IMR-90 (cell line): ENCODE measurements at regions not wholly inside any gene's neighbourhood (a gene's known extent, or its start where the extent isn't known, plus 50 kb on each side); places are given as distances from the start of the nearest gene placed in this dataset.

Experiments
- ATAC-seq: fragments of 200-7000 bp; cut with Tn5 transposase; 2 replicates; pipeline ENCODE4 v1.9.1; 2020; ENCODE audit warnings: low read depth, mild to moderate bottlenecking, moderate library complexity
- BruUV-seq: library from RNA; stranded (reverse); fragments of 400-500 nt; replicated peaks from 2 replicates; lab custom pipeline; 2021; lab: Mats Ljungman, UMichigan
- CTCF ChIA-PET: fragments of 300-600 bp; formaldehyde crosslinking; extraction: SDS; loops from one replicate; lab custom pipeline; 2021; ENCODE audit warnings: antibody characterized with exemption; lab: Yijun Ruan, JAX
- POLR2A ChIA-PET: fragments of 300-600 bp; sonication (Branson Sonifier 250); formaldehyde crosslinking; loops from one replicate; lab custom pipeline; 2022; ENCODE audit warnings: antibody characterized with exemption; ENCODE audit not compliant: unreplicated experiment; lab: Charles Lee
- DNase-seq: peaks from one replicate; pipeline ENCODE4 v3.0.0; 2013
- H2AFZ ChIP-seq: replicated peaks from 2 replicates; pipeline ENCODE3; 2013; ENCODE audit warnings: low read length, mild to moderate bottlenecking; ENCODE audit not compliant: poor library complexity
- H2AK5ac ChIP-seq: 2 replicates; pipeline ENCODE4 v1.6.1; 2013; ENCODE audit warnings: low read depth, low read length, inconsistent platforms
- H2AK9ac ChIP-seq: replicated peaks from 2 replicates; pipeline ENCODE3; 2013; ENCODE audit warnings: mild to moderate bottlenecking, low read depth, low read length, moderate library complexity; ENCODE audit not compliant: poor library complexity
- H2BK120ac ChIP-seq: 2 replicates; pipeline ENCODE4 v1.6.1; 2013; ENCODE audit warnings: low read depth, low read length, inconsistent platforms
- H2BK15ac ChIP-seq: 3 replicates; pipeline ENCODE4 v1.6.1; 2013; ENCODE audit warnings: low read depth, low read length, inconsistent platforms
- H2BK20ac ChIP-seq: 2 replicates; pipeline ENCODE4 v1.6.1; 2013; ENCODE audit warnings: low read depth, mild to moderate bottlenecking, inconsistent platforms, low read length, moderate library complexity
- H2BK5ac ChIP-seq: 2 replicates; pipeline ENCODE4 v1.6.1; 2013; ENCODE audit warnings: mild to moderate bottlenecking, low read depth, low read length, inconsistent platforms; ENCODE audit not compliant: poor library complexity, severe bottlenecking
- H3K14ac ChIP-seq: replicated peaks from 2 replicates; pipeline ENCODE4 v1.6.1; 2013; ENCODE audit warnings: low read depth, low read length, inconsistent platforms
- H3K18ac ChIP-seq: 2 replicates; pipeline ENCODE4 v1.6.1; 2013; ENCODE audit warnings: low read depth, low read length, control low read depth
- H3K23ac ChIP-seq: 2 replicates; pipeline ENCODE4 v1.6.1; 2013; ENCODE audit warnings: low read depth, low read length, inconsistent platforms
- H3K27ac ChIP-seq: 2 replicates; pipeline ENCODE4 v1.5.1; 2013; ENCODE audit warnings: mild to moderate bottlenecking, control low read depth, low read length; ENCODE audit not compliant: insufficient read depth
- H3K27me3 ChIP-seq: 2 replicates; pipeline ENCODE4 v1.6.1; 2013; ENCODE audit warnings: low read length; ENCODE audit not compliant: control insufficient read depth, insufficient read depth
- H3K36me3 ChIP-seq: 2 replicates; pipeline ENCODE4 v1.6.1; 2013; ENCODE audit warnings: low read length, mixed read lengths; ENCODE audit not compliant: control insufficient read depth, insufficient read depth
- H3K4ac ChIP-seq: 2 replicates; pipeline ENCODE4 v1.6.1; 2013; ENCODE audit warnings: low read depth, low read length, inconsistent platforms
- H3K4me1 ChIP-seq: 2 replicates; pipeline ENCODE4 v1.6.1; 2013; ENCODE audit warnings: low read length, mixed read lengths; ENCODE audit not compliant: control insufficient read depth, insufficient read depth
- H3K4me2 ChIP-seq: 2 replicates; pipeline ENCODE4 v1.6.1; 2013; ENCODE audit warnings: low read depth, mild to moderate bottlenecking, control low read depth, low read length, moderate library complexity
- H3K4me3 ChIP-seq: 2 replicates; pipeline ENCODE4 v1.5.1; 2013; ENCODE audit warnings: low read depth, mild to moderate bottlenecking, control low read depth, low read length, moderate library complexity; ENCODE audit not compliant: insufficient read depth
- H3K56ac ChIP-seq: 2 replicates; pipeline ENCODE4 v1.6.1; 2013; ENCODE audit warnings: low read length, inconsistent platforms; ENCODE audit not compliant: insufficient read depth; ENCODE audit errors: extremely low read depth
- H3K79me1 ChIP-seq, 2 experiments: 2 replicates each; pipeline ENCODE4 v1.6.1; 2013; ENCODE audit warnings: low read length in 2 of 2, inconsistent platforms in 1 of 2, low read depth in 1 of 2
- H3K9ac ChIP-seq: 2 replicates; pipeline ENCODE4 v1.6.1; 2013; ENCODE audit warnings: low read depth, low read length, control low read depth
- H3K9me1 ChIP-seq: 2 replicates; pipeline ENCODE4 v1.6.1; 2013; ENCODE audit warnings: low read length, inconsistent platforms; ENCODE audit not compliant: insufficient read depth
- H3K9me3 ChIP-seq: 2 replicates; pipeline ENCODE4 v1.6.1; 2013; ENCODE audit warnings: low read length; ENCODE audit not compliant: control insufficient read depth, insufficient read depth
- H4K20me1 ChIP-seq: 2 replicates; pipeline ENCODE4 v1.6.1; 2013; ENCODE audit warnings: low read length, inconsistent platforms; ENCODE audit not compliant: insufficient read depth
- H4K5ac ChIP-seq: 2 replicates; pipeline ENCODE4 v1.6.1; 2013; ENCODE audit warnings: mild to moderate bottlenecking, low read depth, low read length, control low read depth
- H4K8ac ChIP-seq, 2 experiments: 2 replicates each; pipeline ENCODE4 v1.6.1; 2013; ENCODE audit warnings: low read depth in 2 of 2, low read length in 2 of 2, control low read depth in 1 of 2, inconsistent platforms in 1 of 2
- H4K91ac ChIP-seq: 2 replicates; pipeline ENCODE4 v1.6.1; 2013; ENCODE audit warnings: low read depth, low read length, inconsistent platforms; ENCODE audit not compliant: insufficient read depth
- BHLHE40 ChIP-seq: fragments of 150-350 bp; IDR thresholded peaks from 2 replicates; pipeline ENCODE4 v1.6.1; 2016; ENCODE audit warnings: mild to moderate bottlenecking, low read depth, low read length
- CEBPB ChIP-seq: IDR thresholded peaks from 2 replicates; pipeline ENCODE4 v1.6.1; 2012; ENCODE audit warnings: low read depth, low read length, improper control_type of control experiment
- CHD1 ChIP-seq: IDR thresholded peaks from 2 replicates; pipeline ENCODE4 v1.6.1; 2012; ENCODE audit warnings: low read depth, low read length, improper control_type of control experiment
- CTCF ChIP-seq: conservative IDR thresholded peaks from 2 replicates; pipeline ENCODE4 v1.5.1; 2012; ENCODE audit warnings: mild to moderate bottlenecking, low read depth, low read length, improper control_type of control experiment
- FOS ChIP-seq: fragments of 150-350 bp; IDR thresholded peaks from 2 replicates; pipeline ENCODE4 v1.6.1; 2016; ENCODE audit warnings: low read depth, low read length
- MAFK ChIP-seq: IDR thresholded peaks from 2 replicates; pipeline ENCODE4 v1.6.1; 2012; ENCODE audit warnings: low read depth, low read length, improper control_type of control experiment
- MAZ ChIP-seq: IDR thresholded peaks from 2 replicates; pipeline ENCODE4 v1.6.1; 2012; ENCODE audit warnings: low read depth, mild to moderate bottlenecking, low read length, improper control_type of control experiment, moderate library complexity, borderline replicate concordance
- MXI1 ChIP-seq: IDR thresholded peaks from 2 replicates; pipeline ENCODE4 v1.6.1; 2012; ENCODE audit warnings: low read depth, mild to moderate bottlenecking, low read length, moderate library complexity, borderline replicate concordance
- NFE2L2 ChIP-seq: fragments of 150-350 bp; IDR thresholded peaks from 2 replicates; pipeline ENCODE4 v1.6.1; 2016; ENCODE audit warnings: low read depth, mild to moderate bottlenecking, low read length
- RAD21 ChIP-seq: IDR thresholded peaks from 2 replicates; pipeline ENCODE4 v1.6.1; 2012; ENCODE audit warnings: low read length, improper control_type of control experiment
- RCOR1 ChIP-seq: IDR thresholded peaks from 2 replicates; pipeline ENCODE4 v1.6.1; 2012; ENCODE audit warnings: mild to moderate bottlenecking, low read length, improper control_type of control experiment; ENCODE audit not compliant: insufficient replicate concordance
- RFX5 ChIP-seq: IDR thresholded peaks from 2 replicates; pipeline ENCODE4 v1.8.0; 2012; ENCODE audit warnings: low read depth, mild to moderate bottlenecking, low read length, moderate library complexity
- SMC3 ChIP-seq: fragments of 150-350 bp; IDR thresholded peaks from 2 replicates; pipeline ENCODE4 v1.6.1; 2016; ENCODE audit warnings: low read depth, mild to moderate bottlenecking, antibody characterized with exemption, low read length, moderate library complexity
- USF2 ChIP-seq: fragments of 150-350 bp; IDR thresholded peaks from 2 replicates; pipeline ENCODE4 v1.6.1; 2017; ENCODE audit warnings: mild to moderate bottlenecking, antibody characterized with exemption, low read length, low read depth
- WGBS, 2 experiments: methylation state at CpG; one replicate each; pipeline versions ENCODE4 v1.1.5 to v1.1.7; 2013; ENCODE audit warnings: missing lambda C conversion rate in 2 of 2; ENCODE audit not compliant: insufficient read length in 1 of 2; ENCODE audit errors: extremely low coverage in 2 of 2; 5-methylcytosine and 5-hydroxymethylcytosine counted together
- dilution Hi-C: fragments of 300-500 bp; cut with HindIII; formaldehyde crosslinking; loops from one replicate; pipeline ENCODE4 v1.14.3; 2018; ENCODE audit warnings: low sequenced_read_pairs; ENCODE audit not compliant: unreplicated experiment
- in situ Hi-C: fragments of 300-500 bp; cut with MboI; formaldehyde crosslinking; loops from 3 replicates; pipeline ENCODE4 v1.14.3; 2019; ENCODE audit warnings: low sequenced_read_pairs, inconsistent platforms, mixed read lengths
- intact Hi-C: fragments of 100-400 bp; cut with micrococcal nuclease; formaldehyde crosslinking; loops from 2 replicates; pipeline ENCODE4 v1.10.0; 2022
- TF ChIP-seq, protein P1 (sequence below): fragments of 150-350 bp; IDR thresholded peaks from 2 replicates; pipeline ENCODE4 v1.6.1; 2016; ENCODE audit warnings: low read depth, mild to moderate bottlenecking, low read length, moderate library complexity, borderline replicate concordance

DNA sequence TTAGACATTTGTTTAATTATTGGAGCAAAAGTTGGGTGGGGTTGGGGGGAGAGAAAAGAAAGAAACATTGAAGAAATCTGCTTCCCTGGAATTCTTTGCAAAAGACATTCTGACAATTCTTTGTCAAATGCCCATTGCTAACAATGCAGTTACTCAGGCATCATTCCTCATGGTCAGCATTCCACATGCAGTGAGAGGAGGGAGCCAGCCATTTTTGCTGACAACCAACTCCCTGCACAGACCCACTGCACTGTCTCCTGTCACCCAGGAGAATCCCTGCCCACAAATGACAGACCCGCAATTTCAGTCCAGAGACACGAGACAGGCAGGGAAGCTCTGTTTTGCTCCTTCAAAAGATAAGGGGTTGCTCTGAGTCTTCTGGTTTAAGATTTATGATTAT, 985.1 kb upstream of the SLIT2 start:
- POLR2A ChIA-PET: no interaction called here
- Histone ChIP-seq H3K36me3 (no peaks in the 10 kb centered on the region), H3K79me1 (no peaks in the 10 kb centered on the region), H3K27ac (no peak overlapping the region), H3K4ac (no peak overlapping the region), H3K27me3 (no peaks in the 10 kb centered on the region), H2BK5ac (no peak overlapping the region), H2AK5ac (no peak overlapping the region), H3K4me2 (no peak overlapping the region), H3K14ac (no peak overlapping the region), H3K56ac (no peak overlapping the region), H4K5ac (no peak overlapping the region), H2AK9ac (no peak overlapping the region), H3K18ac (no peak overlapping the region), H4K8ac (no peak overlapping the region), H3K9me1 (no peaks in the 10 kb centered on the region), H3K9ac (no peak overlapping the region), H2AFZ (no peak overlapping the region), H4K91ac (no peak overlapping the region), H3K4me3 (no peak overlapping the region), H4K20me1 (no peaks in the 10 kb centered on the region), H2BK20ac (no peak overlapping the region), H2BK15ac (no peak overlapping the region), H3K9me3 (no peaks in the 10 kb centered on the region), H3K4me1 (no peaks in the 10 kb centered on the region), H2BK120ac (no peak overlapping the region), H3K23ac (no peak overlapping the region)
- ATAC-seq (no peak), DNase-seq (no peak)
- in situ Hi-C loops (no loop called here), dilution Hi-C loops (no loop called here), intact Hi-C loops (no loop called here)
- BruUV-seq: no TSS peak
- no peak for TF ChIP-seq RCOR1
- TF ChIP-seq, protein P1, sequence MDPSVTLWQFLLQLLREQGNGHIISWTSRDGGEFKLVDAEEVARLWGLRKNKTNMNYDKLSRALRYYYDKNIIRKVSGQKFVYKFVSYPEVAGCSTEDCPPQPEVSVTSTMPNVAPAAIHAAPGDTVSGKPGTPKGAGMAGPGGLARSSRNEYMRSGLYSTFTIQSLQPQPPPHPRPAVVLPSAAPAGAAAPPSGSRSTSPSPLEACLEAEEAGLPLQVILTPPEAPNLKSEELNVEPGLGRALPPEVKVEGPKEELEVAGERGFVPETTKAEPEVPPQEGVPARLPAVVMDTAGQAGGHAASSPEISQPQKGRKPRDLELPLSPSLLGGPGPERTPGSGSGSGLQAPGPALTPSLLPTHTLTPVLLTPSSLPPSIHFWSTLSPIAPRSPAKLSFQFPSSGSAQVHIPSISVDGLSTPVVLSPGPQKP: no peak
- no peak for TF ChIP-seq RFX5
- no peak for TF ChIP-seq SMC3
- TF ChIP-seq USF2: no peak
- no peak for TF ChIP-seq NFE2L2
- TF ChIP-seq BHLHE40: no peak
- no peak for TF ChIP-seq MAFK
- TF ChIP-seq CHD1: no peak
- no peak for TF ChIP-seq MAZ
- no peak for TF ChIP-seq CEBPB
- TF ChIP-seq RAD21: no peak
- TF ChIP-seq MXI1: no peak
- no peak for TF ChIP-seq CTCF
- no peak for TF ChIP-seq FOS
- CTCF ChIA-PET: no interaction called here
- WGBS, 2 experiments: no CpG with 5 or more reads among the region's 2 CpGs
